Immature natural killer cell (primary cell): ENCODE measurements at regions not wholly inside any gene's neighbourhood (a gene's known extent, or its start where the extent isn't known, plus 50 kb on each side); places are given as distances from the start of the nearest gene placed in this dataset.

Source experiments
- DNase-seq, 3 donors: peaks; one replicate each; pipeline ENCODE4 v3.0.0; 2022; ENCODE audit warnings: mixed read lengths in 1 of 3
- H3K27ac Mint-ChIP-seq, 6 donors: one replicate each; pipeline ENCODE4 v1.8.0; 2020; ENCODE audit warnings: mixed read lengths in 6 of 6, mild to moderate bottlenecking in 5 of 6, inconsistent platforms in 4 of 6, moderate library complexity in 3 of 6
- H3K27me3 Mint-ChIP-seq, 3 donors: one replicate each; pipeline ENCODE4 v1.8.0; 2020 to 2021; ENCODE audit warnings: low read depth in 3 of 3, mild to moderate bottlenecking in 3 of 3, mixed read lengths in 3 of 3, moderate library complexity in 3 of 3, inconsistent platforms in 1 of 3
- H3K36me3 Mint-ChIP-seq, 3 donors: one replicate each; pipeline ENCODE4 v1.8.0; 2020; ENCODE audit warnings: mixed read lengths in 3 of 3, inconsistent platforms in 2 of 3, mild to moderate bottlenecking in 2 of 3
- H3K4me1 Mint-ChIP-seq, 2 donors: one replicate each; pipeline ENCODE4 v1.8.0; 2020; ENCODE audit warnings: inconsistent platforms in 2 of 2, mild to moderate bottlenecking in 2 of 2, mixed read lengths in 2 of 2, moderate library complexity in 1 of 2
- H3K4me3 Mint-ChIP-seq, 5 donors: one replicate each; pipeline ENCODE4 v1.8.0; 2020; ENCODE audit warnings: mild to moderate bottlenecking in 5 of 5, mixed read lengths in 5 of 5, inconsistent platforms in 3 of 5, moderate library complexity in 3 of 5
- H3K9me3 Mint-ChIP-seq, 6 donors: one replicate each; pipeline ENCODE4 v1.8.0; 2020; ENCODE audit warnings: mild to moderate bottlenecking in 6 of 6, mixed read lengths in 6 of 6, inconsistent platforms in 4 of 6, moderate library complexity in 3 of 6

- H3K4me1 Mint-ChIP-seq = no peaks in the 10 kb centered on the region
- no peaks in the 10 kb centered on the region for H3K36me3 Mint-ChIP-seq
- H3K9me3 Mint-ChIP-seq = peaks cover 0 to 15% (median under 1%) of the 10 kb centered on the region in 6 donors
- H3K27me3 Mint-ChIP-seq = no peaks in the 10 kb centered on the region
- no peak overlapping the region for H3K4me3 Mint-ChIP-seq
- no peak overlapping the region for H3K27ac Mint-ChIP-seq
- no peak for DNase-seq
Observed at GRCh38 chr4:136136601-136137000, 1395.7 kb downstream of the PCDH18 start.

DNA sequence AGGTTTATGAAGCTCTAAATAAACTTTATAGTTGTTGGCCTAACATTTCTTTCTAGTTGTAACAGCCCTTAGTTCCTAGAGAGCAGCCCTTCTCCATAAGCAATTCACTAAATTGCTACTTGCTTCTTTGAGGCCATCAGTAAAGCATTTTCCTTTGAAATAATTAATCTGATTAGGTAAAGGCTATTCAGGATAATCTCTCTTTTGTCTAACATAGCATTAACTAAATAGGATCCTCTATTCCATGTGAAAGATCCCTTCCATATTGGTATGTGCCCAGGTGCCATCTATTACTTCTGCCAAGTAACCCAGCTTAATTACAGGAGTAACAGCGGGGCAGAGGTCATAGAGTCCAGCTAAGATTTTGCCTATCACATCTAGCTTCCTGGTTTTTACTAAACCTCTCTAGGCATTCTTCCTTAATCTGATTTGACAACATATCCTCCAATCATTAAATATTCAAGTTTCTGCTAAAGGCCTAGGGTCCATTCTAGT lies 1408.0 kb downstream of the PCDH18 start:
- no peaks in the 10 kb centered on the region for H3K36me3 Mint-ChIP-seq
- H3K27me3 Mint-ChIP-seq = peaks cover 0 to 4% (median 1%) of the 10 kb centered on the region in 3 donors
- H3K27ac Mint-ChIP-seq = no peak overlapping the region
- H3K4me1 Mint-ChIP-seq = no peaks in the 10 kb centered on the region
- peaks cover 5 to 28% (median 7%) of the 10 kb centered on the region in 6 donors for H3K9me3 Mint-ChIP-seq
- no peak for DNase-seq
- no peak overlapping the region for H3K4me3 Mint-ChIP-seq

GRCh38 chr4:136121426-136121825 lies 1410.9 kb downstream of the PCDH18 start:
- no peak for DNase-seq
- Mint-ChIP-seq H3K27me3 (peaks cover 0 to 3% (median 0%) of the 10 kb centered on the region in 3 donors), H3K36me3 (no peaks in the 10 kb centered on the region), H3K4me3 (no peak overlapping the region), H3K4me1 (no peaks in the 10 kb centered on the region), H3K9me3 (peaks cover 2 to 23% (median 8%) of the 10 kb centered on the region in 6 donors), H3K27ac (no peak overlapping the region)

GRCh38 chr4:136113921-136114320 lies 1418.4 kb downstream of the PCDH18 start:
- H3K4me1 Mint-ChIP-seq = no peaks in the 10 kb centered on the region
- H3K9me3 Mint-ChIP-seq = peaks cover 0 to 10% (median 5%) of the 10 kb centered on the region in 6 donors
- H3K27ac Mint-ChIP-seq = no peak overlapping the region
- DNase-seq = no peak
- no peak overlapping the region for H3K4me3 Mint-ChIP-seq
- no peaks in the 10 kb centered on the region for H3K36me3 Mint-ChIP-seq
- H3K27me3 Mint-ChIP-seq = peaks cover 0 to 2% (median 2%) of the 10 kb centered on the region in 3 donors

GRCh38 chr4:136112116-136112515 lies 1420.2 kb downstream of the PCDH18 start:
- H3K4me1 Mint-ChIP-seq = no peaks in the 10 kb centered on the region
- H3K9me3 Mint-ChIP-seq = peaks cover 1 to 13% (median 4%) of the 10 kb centered on the region in 6 donors
- no peak overlapping the region for H3K27ac Mint-ChIP-seq
- H3K4me3 Mint-ChIP-seq = no peak overlapping the region
- peaks cover 0 to 2% (median 2%) of the 10 kb centered on the region in 3 donors for H3K27me3 Mint-ChIP-seq
- no peaks in the 10 kb centered on the region for H3K36me3 Mint-ChIP-seq
- DNase-seq = no peak

DNA sequence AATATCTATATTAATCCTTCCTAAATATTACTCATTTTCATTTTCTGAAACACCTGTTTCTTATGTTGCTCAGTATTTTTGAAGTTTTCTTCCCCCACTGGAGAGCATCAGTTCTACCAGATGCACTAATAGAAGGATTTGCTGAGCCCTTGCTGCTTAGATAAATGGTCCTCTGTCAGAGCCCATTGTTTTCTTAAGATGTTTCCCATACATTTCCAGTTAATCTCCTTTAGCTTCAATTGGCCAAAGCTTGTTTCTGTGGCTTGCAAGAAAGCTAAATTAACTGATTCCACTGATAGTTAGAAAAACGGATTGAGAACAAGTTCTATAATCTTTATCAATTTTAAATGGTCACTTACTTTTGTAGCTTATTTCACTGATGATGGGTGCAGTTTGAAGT lies 1425.5 kb downstream of the PCDH18 start:
- H3K27me3 Mint-ChIP-seq = no peaks in the 10 kb centered on the region
- H3K27ac Mint-ChIP-seq = no peak overlapping the region
- H3K9me3 Mint-ChIP-seq = peaks cover 0 to 15% (median 8%) of the 10 kb centered on the region in 6 donors
- no peaks in the 10 kb centered on the region for H3K36me3 Mint-ChIP-seq
- DNase-seq = no peak
- no peaks in the 10 kb centered on the region for H3K4me1 Mint-ChIP-seq
- no peak overlapping the region for H3K4me3 Mint-ChIP-seq

- H3K36me3 Mint-ChIP-seq = no peaks in the 10 kb centered on the region
- H3K9me3 Mint-ChIP-seq = peaks cover 7 to 31% (median 13%) of the 10 kb centered on the region in 6 donors
- no peaks in the 10 kb centered on the region for H3K4me1 Mint-ChIP-seq
- DNase-seq = no peak
- no peak overlapping the region for H3K4me3 Mint-ChIP-seq
- no peaks in the 10 kb centered on the region for H3K27me3 Mint-ChIP-seq
- H3K27ac Mint-ChIP-seq = no peak overlapping the region
Observed at GRCh38 chr4:136103616-136104015, 1428.7 kb downstream of the PCDH18 start.

DNA sequence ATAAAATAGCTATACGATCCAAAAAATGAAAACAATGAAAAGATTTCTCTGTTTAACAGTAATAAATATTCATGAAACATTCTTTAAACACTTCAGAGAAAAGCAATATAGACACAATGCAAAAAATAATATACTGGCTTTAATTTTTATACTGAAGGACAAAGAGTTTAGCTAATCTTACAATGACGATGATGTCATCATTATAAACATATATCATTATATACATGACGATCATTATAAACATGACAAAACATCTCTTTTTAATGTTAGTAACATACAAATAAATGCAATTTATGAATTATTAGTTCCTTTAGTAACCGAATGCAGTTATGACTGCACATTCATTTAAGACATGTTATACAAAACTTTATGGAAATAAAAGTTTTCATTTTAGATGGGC lies 1434.6 kb downstream of the PCDH18 start:
- H3K27ac Mint-ChIP-seq = no peak overlapping the region
- H3K9me3 Mint-ChIP-seq = peaks cover 8 to 34% (median 11%) of the 10 kb centered on the region in 6 donors
- DNase-seq = no peak
- H3K36me3 Mint-ChIP-seq = peaks cover 0 to 3% (median 0%) of the 10 kb centered on the region in 3 donors
- H3K27me3 Mint-ChIP-seq = no peaks in the 10 kb centered on the region
- H3K4me3 Mint-ChIP-seq = no peak overlapping the region
- H3K4me1 Mint-ChIP-seq = no peaks in the 10 kb centered on the region

DNA sequence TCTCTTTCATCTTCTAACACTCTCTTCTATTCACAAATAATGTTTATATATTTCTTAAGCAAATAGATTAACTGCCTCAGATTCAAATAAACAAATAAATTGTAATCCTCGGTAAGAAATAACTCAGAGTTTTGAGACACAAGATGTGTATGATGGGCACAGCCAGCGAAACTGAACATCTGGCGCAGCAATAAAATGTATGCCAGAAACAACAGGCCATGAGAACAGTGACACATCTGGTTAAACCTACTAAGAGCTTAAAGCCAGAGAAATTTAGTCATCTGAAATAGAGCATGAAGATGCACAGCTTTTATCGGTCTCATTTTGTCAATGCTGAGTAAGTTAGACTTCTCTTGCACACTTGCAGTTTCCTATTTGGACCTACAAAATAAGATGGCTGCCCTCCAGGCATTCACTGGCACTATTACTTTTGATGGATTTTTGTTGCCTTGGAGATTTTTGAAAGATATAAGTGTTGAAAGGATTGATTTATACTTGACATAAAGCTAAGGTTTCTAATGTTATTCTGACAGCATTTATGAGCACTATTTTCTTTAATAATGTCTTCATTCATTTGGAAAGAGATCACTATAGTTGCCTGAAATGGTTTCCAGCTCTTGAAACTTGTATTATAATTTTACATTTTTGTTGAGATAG lies 1444.0 kb downstream of the PCDH18 start:
- Mint-ChIP-seq H3K27ac (no peak overlapping the region), H3K27me3 (no peaks in the 10 kb centered on the region), H3K4me1 (no peaks in the 10 kb centered on the region), H3K9me3 (peaks cover 0 to 13% (median 2%) of the 10 kb centered on the region in 6 donors), H3K4me3 (no peak overlapping the region), H3K36me3 (no peaks in the 10 kb centered on the region)
- DNase-seq = no peak

DNA sequence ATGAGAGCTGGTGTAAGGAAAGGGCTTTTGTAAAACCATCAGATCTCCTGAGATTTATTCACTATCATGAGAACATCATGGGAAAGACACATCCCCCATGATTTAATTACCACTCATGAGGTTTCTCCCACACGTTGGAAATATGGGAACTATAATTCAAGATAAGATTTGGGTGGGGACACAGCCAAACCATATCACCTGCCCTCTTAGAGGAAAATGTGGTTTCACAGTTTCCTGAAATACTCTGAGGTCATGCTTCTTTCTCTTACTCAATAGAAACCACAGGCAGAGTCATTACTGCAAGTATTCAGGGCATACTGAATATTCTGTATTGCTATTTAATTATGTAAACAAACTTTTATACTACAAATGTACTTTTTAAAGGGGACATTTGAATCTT lies 1453.3 kb downstream of the PCDH18 start:
- H3K4me3 Mint-ChIP-seq = no peak overlapping the region
- H3K36me3 Mint-ChIP-seq = no peaks in the 10 kb centered on the region
- DNase-seq = no peak
- peaks cover 0 to 1% (median 0%) of the 10 kb centered on the region in 3 donors for H3K27me3 Mint-ChIP-seq
- peaks cover 6 to 20% (median 12%) of the 10 kb centered on the region in 6 donors for H3K9me3 Mint-ChIP-seq
- H3K27ac Mint-ChIP-seq = no peak overlapping the region
- no peaks in the 10 kb centered on the region for H3K4me1 Mint-ChIP-seq

DNA sequence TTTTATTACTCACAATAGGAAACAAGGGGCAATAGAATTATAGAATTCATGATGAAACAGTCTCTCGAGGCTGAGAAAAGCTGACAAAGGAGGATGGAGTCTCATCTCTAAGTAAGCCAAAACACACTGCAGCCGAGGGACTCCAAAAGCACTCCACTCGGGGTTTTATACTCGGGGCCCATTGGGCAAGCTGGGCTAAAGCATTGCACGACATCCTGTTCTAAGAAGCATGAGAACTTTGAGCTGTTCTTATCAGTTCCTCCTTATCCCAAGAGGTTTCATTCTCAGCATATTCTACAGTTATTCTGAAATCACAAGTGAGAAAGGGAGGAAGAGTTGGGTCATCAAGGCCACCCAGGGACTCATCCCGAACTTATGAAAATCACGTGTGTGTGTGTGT lies 1475.5 kb downstream of the PCDH18 start:
- Mint-ChIP-seq H3K27ac (no peak overlapping the region), H3K27me3 (no peaks in the 10 kb centered on the region), H3K36me3 (no peaks in the 10 kb centered on the region), H3K4me1 (no peaks in the 10 kb centered on the region), H3K9me3 (peaks cover 2 to 21% (median 5%) of the 10 kb centered on the region in 6 donors), H3K4me3 (no peak overlapping the region)
- DNase-seq = no peak

DNA sequence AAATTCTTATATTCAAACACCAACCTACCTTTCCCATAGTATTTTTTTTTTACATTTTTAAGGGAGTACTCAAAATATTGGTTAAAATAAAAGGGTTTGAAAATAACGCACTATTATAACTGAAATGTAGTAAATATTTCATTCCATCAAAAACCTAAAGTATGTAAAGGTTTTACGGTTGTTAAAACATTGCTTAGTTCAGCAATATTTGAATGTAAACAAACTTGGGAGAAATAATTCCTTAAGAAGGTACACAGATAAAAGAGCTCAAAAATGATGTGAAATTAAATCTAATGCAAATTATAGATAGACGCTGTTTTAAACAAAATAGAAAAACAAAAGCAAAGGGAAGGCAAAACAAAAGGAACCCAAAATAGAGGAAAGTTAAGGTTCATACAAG lies 1476.9 kb downstream of the PCDH18 start:
- no peaks in the 10 kb centered on the region for H3K27me3 Mint-ChIP-seq
- H3K4me1 Mint-ChIP-seq = no peaks in the 10 kb centered on the region
- H3K9me3 Mint-ChIP-seq = peaks cover 3 to 21% (median 8%) of the 10 kb centered on the region in 6 donors
- no peak for DNase-seq
- H3K4me3 Mint-ChIP-seq = no peak overlapping the region
- no peaks in the 10 kb centered on the region for H3K36me3 Mint-ChIP-seq
- H3K27ac Mint-ChIP-seq = no peak overlapping the region

GRCh38 chr4:136036744-136037143 lies 1495.5 kb downstream of the PCDH18 start:
- H3K36me3 Mint-ChIP-seq = no peaks in the 10 kb centered on the region
- H3K4me3 Mint-ChIP-seq = no peak overlapping the region
- no peak overlapping the region for H3K27ac Mint-ChIP-seq
- no peaks in the 10 kb centered on the region for H3K4me1 Mint-ChIP-seq
- no peaks in the 10 kb centered on the region for H3K27me3 Mint-ChIP-seq
- no peak for DNase-seq
- H3K9me3 Mint-ChIP-seq = peaks cover 4 to 21% (median 10%) of the 10 kb centered on the region in 6 donors

DNA sequence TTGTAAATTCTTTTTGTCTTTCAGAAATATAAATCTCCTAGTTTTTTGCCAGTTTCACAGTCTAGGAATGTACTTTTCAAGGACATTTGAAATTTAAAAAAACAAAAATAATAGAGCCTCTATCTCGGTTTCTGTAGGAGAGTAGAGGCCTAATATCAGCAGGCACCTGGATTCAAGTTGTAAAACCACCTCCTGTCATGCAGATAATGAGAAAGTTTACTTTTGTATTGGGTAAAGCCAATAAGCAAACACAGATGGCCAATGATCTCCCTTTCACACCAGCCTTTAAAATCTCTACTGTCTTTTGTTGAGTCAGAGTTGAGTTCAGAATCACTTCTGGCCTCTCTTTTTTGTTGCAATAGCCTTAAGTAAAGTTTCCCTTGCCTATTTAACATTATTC lies 1499.9 kb downstream of the PCDH18 start:
- no peak overlapping the region for H3K4me3 Mint-ChIP-seq
- peaks cover 8 to 33% (median 20%) of the 10 kb centered on the region in 6 donors for H3K9me3 Mint-ChIP-seq
- H3K36me3 Mint-ChIP-seq = no peaks in the 10 kb centered on the region
- H3K27ac Mint-ChIP-seq = no peak overlapping the region
- no peak for DNase-seq
- H3K4me1 Mint-ChIP-seq = no peaks in the 10 kb centered on the region
- H3K27me3 Mint-ChIP-seq = no peaks in the 10 kb centered on the region

GRCh38 chr4:136025540-136025939 lies 1506.8 kb downstream of the PCDH18 start:
- H3K36me3 Mint-ChIP-seq = peaks cover 0 to 5% (median 3%) of the 10 kb centered on the region in 3 donors
- no peak overlapping the region for H3K4me3 Mint-ChIP-seq
- H3K27ac Mint-ChIP-seq = no peak overlapping the region

More at GRCh38 chr4:136025540-136025939, 1506.8 kb downstream of the PCDH18 start:
- peaks cover 12 to 43% (median 36%) of the 10 kb centered on the region in 6 donors for H3K9me3 Mint-ChIP-seq
- no peaks in the 10 kb centered on the region for H3K4me1 Mint-ChIP-seq
- DNase-seq = no peak
- H3K27me3 Mint-ChIP-seq = peaks cover 0 to 6% (median 0%) of the 10 kb centered on the region in 3 donors
